Mucosa of descending colon (tissue), 3 donors: ENCODE measurements at regions not wholly inside any gene's neighbourhood (a gene's known extent, or its start where the extent isn't known, plus 50 kb on each side); places are given as distances from the start of the nearest gene placed in this dataset.
"Not testable (repeated sequence)": the region's sequence is repeated elsewhere in the genome, so short reads cannot be mapped to it uniquely, and the experiment has no call there.

Source experiments
- ATAC-seq: fragments of 200-7000 bp; cut with Tn5 transposase; one replicate; pipeline ENCODE4 v1.9.1; 2020; ENCODE audit warnings: mild to moderate bottlenecking, moderate library complexity
- DNase-seq, 3 donors: peaks; one replicate each; pipeline ENCODE4 v3.0.0-alpha.2; 2020
- H3K36me3 ChIP-seq: fragments of 200-600 bp; one replicate; pipeline ENCODE4 v1.8.0; 2021; ENCODE audit warnings: low read depth, mild to moderate bottlenecking
- H3K4me1 ChIP-seq: fragments of 200-600 bp; one replicate; pipeline ENCODE4 v1.8.0; 2021; ENCODE audit warnings: low read depth, mild to moderate bottlenecking
- H3K4me3 ChIP-seq: fragments of 200-600 bp; one replicate; pipeline ENCODE4 v1.8.0; 2021; ENCODE audit warnings: mild to moderate bottlenecking
- H3K9me3 ChIP-seq: fragments of 200-600 bp; one replicate; pipeline ENCODE4 v1.8.0; 2021; ENCODE audit warnings: mild to moderate bottlenecking
- CTCF ChIP-seq: fragments of 200-600 bp; IDR thresholded peaks from one replicate; pipeline ENCODE4 v1.8.0; 2022; ENCODE audit warnings: antibody characterized with exemption, mild to moderate bottlenecking
- intact Hi-C, 2 donors: fragments of 100-400 bp; cut with DNase I in 1 of 2; cut with micrococcal nuclease in 1 of 2; formaldehyde crosslinking; loops; one replicate each; pipeline versions ENCODE4 v1.11.0 to v1.11.1; 2022; cut with DNase I, micrococcal nuclease
- donor health status: DM: no; HTN: no; CAD: no; lungs with moderate emphysema.
- donor health status: DM: no; HTN: no; CAD: no.
- donor health status: DM: no; HTN: yes; CAD: no.

- DNase-seq: no peak
- no peaks in the 10 kb centered on the region for H3K4me1 ChIP-seq
Observed at GRCh38 chr3:98712726-98713125, 50.4 kb upstream of the ST3GAL6 start.

GRCh38 chr3:98713332-98713731, 49.8 kb upstream of the ST3GAL6 start:
- H3K4me1 ChIP-seq, H3K9me3 ChIP-seq, DNase-seq, intact Hi-C loops, H3K4me3 ChIP-seq, H3K36me3 ChIP-seq, ATAC-seq: not testable (repeated sequence)

More at GRCh38 chr3:98712726-98713125, 50.4 kb upstream of the ST3GAL6 start:
- intact Hi-C loops: no loop called here
- TF ChIP-seq CTCF: no peak
- no peak overlapping the region for H3K4me3 ChIP-seq
- no peaks in the 10 kb centered on the region for H3K9me3 ChIP-seq
- no peaks in the 10 kb centered on the region for H3K36me3 ChIP-seq
- no peak for ATAC-seq
